Fibroblast of the aortic adventitia (primary cell): ENCODE measurements at regions not wholly inside any gene's neighbourhood (a gene's known extent, or its start where the extent isn't known, plus 50 kb on each side); places are given as distances from the start of the nearest gene placed in this dataset.
"Not testable (repeated sequence)": the region's sequence is repeated elsewhere in the genome, so short reads cannot be mapped to it uniquely, and the experiment has no call there.

Source experiments
- DNase-seq: peaks from one replicate; pipeline ENCODE4 v3.0.0-alpha.2; 2010; ENCODE audit warnings: low read depth
- H3K4me3 ChIP-seq: 2 replicates; pipeline ENCODE4 v1.5.1; 2011; ENCODE audit warnings: low read depth, mild to moderate bottlenecking, control low read depth, low read length, moderate library complexity
- TF ChIP-seq, protein P1 (sequence below): IDR thresholded peaks from 2 replicates; pipeline ENCODE4 v1.5.1; 2011; ENCODE audit warnings: mild to moderate bottlenecking, low read length, control low read depth, inconsistent platforms; ENCODE audit not compliant: insufficient read depth

DNA sequence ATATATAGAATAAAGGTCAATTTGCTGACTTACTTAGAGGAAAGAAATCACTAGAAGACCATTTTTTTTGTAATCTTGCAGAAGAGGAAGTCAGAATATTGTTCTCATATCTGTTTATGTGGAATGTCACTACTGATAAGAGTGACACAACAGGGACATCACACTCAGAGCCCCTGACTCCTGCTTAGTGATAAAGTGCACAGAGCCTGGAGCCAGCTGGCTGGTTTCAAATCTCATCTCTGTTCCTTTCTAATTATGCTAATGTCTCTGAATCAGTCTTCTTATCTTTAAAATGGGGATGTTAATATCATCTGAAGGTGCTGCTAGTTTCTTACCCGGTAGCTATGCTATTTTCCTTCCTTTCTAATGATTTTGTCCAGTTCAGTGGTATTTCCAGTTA is 58.6 kb upstream of the LIFR start:
- no peak overlapping the region for H3K4me3 ChIP-seq
- TF ChIP-seq, protein P1, sequence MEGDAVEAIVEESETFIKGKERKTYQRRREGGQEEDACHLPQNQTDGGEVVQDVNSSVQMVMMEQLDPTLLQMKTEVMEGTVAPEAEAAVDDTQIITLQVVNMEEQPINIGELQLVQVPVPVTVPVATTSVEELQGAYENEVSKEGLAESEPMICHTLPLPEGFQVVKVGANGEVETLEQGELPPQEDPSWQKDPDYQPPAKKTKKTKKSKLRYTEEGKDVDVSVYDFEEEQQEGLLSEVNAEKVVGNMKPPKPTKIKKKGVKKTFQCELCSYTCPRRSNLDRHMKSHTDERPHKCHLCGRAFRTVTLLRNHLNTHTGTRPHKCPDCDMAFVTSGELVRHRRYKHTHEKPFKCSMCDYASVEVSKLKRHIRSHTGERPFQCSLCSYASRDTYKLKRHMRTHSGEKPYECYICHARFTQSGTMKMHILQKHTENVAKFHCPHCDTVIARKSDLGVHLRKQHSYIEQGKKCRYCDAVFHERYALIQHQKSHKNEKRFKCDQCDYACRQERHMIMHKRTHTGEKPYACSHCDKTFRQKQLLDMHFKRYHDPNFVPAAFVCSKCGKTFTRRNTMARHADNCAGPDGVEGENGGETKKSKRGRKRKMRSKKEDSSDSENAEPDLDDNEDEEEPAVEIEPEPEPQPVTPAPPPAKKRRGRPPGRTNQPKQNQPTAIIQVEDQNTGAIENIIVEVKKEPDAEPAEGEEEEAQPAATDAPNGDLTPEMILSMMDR = no peak
- DNase-seq = no peak

DNA sequence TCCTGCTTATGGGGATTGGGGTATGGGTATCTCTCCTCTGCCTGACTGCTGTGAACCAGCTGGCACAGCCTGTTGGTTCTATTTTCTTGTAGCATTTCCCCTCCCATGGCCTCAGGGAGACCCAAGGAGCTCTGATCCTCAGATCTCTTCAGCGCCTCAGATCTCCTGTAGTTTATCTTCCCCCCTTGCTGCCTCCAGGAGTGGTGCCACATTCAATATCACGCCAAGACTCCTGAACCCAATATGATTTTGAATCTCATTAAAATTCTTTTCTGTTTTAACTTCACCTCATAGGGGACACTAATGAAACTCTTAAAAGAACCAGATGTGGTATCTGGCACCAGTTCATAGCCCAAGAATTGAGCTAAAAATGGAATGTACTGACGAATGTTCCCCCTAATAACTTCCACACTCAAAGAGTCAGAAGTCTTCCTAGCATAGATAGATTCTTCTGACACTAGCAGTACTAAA is 59.6 kb upstream of the LIFR start:
- TF ChIP-seq, protein P1 = no peak
- peak; percentile 84 for DNase-seq
- H3K4me3 ChIP-seq = no peak overlapping the region

DNA sequence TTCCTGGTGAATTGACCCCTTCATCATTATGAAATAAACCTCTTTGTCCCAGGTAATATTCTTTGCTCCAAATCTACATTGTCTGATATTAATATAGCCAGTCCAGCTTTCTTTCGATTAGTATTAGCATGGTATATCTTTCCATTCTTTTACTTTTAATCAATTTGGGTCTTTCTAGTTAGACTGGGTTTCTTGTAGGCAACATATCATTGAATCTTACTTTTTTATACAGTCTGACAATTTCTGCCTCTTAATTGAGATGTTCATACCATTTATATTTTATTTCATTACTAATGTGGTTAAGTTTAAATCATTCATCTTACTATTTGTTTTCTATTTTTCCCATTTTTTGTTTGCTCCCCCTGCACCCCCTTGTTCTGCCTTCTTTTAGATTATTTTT is 61.7 kb upstream of the LIFR start:
- DNase-seq = no peak
- no peak overlapping the region for H3K4me3 ChIP-seq
- TF ChIP-seq, protein P1 = no peak

DNA sequence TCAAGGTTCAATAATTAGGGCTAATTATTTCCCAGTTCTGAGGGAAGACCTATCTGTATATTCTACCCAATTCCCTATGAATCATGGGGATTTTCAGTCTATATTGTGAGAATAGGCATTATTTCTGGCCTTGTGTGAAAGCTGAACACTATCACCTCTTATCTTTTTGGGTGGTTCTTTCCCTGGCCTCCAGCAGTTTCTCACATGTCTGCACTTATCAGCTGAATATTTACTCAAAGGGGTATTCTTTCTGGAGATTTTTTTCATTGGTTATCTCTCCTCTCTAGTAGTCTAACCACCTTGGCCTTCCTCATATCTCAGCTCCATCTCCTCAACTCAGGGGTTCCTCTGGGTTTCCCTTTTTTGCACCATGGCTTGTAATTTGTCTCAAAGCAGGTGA is 64.9 kb upstream of the LIFR start:
- DNase-seq = no peak
- TF ChIP-seq, protein P1 = no peak
- H3K4me3 ChIP-seq = no peak overlapping the region

DNA sequence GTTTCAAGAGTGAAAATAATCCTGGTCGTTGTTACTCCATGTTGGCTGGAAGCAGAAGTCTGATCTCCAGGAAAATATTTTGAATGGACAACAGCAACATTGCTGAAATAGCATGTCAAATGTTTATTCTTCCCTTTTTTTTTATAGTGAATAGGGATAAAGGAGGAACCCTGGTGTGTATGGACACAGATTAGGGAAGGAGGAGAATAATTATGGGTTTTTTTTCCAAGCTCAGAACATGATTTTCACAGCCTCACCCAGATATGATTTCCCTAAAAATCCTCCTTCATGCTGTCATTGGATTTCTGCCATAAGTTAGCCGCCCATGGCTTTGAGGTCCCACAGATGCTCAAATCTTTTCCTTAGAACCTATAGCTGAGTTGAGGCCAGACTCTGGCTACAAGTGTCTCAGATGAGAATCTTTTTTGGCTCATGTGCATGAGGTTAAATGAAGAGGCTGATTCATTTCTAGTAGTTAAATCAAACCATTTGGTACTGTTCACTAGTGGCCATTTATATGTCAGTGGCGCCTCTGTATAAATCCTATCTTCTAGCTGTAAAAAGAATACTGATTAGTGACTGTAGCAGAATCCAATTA is 65.5 kb upstream of the LIFR start:
- TF ChIP-seq, protein P1 = no peak
- no peak overlapping the region for H3K4me3 ChIP-seq
- peak; percentile 44 for DNase-seq

DNA sequence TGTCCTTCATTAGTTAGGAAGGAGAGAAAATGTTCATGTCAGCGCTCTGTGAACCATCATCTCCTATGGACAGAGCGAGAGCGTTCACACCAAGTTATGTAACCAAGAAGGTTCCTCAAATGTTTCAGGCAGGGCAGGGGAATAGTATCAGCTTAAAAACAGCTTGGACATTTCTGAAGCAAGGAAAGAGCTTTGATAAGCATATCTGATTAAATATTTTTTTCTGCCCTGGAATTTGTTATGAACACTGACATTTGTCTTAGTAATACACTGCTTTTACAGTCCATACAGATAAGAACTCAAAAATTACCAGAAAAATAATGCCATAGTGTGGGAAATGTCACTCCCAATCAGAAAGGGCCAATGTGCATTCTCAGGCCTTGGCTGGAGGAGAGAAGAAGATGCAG is 66.3 kb upstream of the LIFR start:
- TF ChIP-seq, protein P1 = no peak
- H3K4me3 ChIP-seq = no peak overlapping the region
- DNase-seq = peak; percentile 60

DNA sequence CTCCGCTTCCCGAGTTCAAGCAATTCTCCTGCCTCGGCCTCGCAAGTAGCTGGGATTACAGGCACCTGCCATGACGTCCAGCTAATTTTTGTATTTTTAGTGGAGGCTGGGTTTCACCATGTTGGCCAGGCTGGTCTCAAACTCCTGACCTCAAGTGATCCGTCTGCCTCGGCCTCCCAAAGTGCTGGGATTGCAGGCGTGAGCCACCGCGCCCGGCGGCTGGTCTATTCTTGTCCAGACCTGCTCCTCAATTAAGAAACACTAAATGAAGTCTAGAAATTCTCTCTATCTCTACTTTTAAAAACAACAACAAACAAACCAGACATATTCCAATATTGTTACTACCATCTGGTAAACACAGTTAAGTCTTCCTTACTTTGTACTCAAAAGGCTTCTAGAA is 68.1 kb upstream of the LIFR start:
- H3K4me3 ChIP-seq, DNase-seq: not testable (repeated sequence)

DNA sequence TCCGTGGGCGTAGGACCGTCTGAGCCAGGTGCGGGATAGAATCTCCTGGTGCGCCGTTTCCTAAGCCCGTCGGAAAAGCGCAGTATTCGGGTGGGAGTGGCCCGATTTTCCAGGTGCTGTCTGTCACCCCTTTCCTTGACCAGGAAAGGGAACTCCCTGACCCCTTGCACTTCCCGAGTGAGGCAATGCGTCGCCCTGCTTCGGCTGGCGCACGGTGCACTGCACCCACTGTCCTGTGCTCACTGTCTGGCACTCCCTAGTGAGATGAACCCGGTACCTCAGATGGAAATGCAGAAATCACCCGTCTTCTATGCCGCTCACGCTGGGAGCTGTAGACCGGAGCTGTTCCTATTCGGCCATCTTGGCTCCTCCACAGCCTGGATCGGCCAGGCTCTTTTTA is 74.9 kb upstream of the LIFR start:
- H3K4me3 ChIP-seq, DNase-seq: not testable (repeated sequence)
